NCI-H1048 (cell line): ENCODE measurements at regions not wholly inside any gene's neighbourhood (a gene's known extent, or its start where the extent isn't known, plus 50 kb on each side); places are given as distances from the start of the nearest gene placed in this dataset.
"Not testable (repeated sequence)": the region's sequence is repeated elsewhere in the genome, so short reads cannot be mapped to it uniquely, and the experiment has no call there.

Source experiments
- DNase-seq: peaks from one replicate; lab custom pipeline; 2025; lab: John Stamatoyannopoulos, UW

DNA sequence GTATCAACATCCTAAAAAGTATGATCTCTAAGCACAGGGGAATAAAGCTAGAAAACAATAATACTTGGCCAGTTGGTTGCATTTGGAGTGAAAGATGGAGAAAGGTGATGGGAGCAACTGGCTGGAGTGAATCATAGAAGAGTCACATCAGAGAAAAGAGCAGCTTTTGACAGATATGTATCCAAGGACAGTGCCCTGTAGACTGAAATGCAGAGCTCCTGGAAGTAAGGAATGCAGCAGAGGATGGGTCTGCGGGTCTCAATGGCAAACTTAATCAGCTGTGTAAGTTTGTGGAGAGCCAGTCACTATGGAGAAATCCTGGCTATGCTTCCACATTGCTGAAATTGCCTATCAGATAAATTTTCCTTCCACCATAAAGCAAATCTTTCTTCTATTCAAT lies 218.1 kb upstream of the PRNP start:
- DNase-seq: no peak

DNA sequence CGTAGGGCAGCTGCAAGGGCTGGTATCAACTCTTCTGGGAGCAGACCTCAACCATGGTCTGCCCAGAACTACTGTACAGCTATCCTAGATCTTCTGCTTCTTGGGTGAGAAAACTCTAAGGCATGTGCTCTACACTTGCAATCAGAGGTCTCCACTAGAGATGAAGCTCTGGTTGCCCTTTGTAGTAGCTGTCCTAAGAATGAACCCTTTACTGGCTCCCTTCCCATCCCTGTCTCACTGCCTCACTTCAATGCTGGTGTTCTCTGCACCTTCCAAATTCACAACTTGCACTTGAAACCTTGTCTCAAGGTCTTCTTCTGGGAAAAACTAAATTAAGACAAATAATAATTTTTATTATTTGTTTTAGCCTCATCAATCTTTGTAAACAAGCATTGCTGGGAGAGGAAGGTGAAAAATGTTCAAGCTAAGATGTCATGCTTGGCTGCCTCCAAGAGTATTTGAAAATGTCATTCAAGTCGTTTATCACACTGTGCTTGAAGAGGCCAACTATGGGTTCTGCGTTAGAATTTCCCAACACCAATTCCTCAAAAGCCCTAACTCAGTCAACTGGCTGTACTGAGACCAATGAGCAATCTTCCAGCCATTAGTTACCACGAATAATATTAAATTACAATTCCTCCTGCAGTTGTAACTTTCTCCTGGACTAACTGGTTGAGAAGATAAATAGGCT lies 216.9 kb upstream of the ADRA1D start:
- no peak for DNase-seq

DNA sequence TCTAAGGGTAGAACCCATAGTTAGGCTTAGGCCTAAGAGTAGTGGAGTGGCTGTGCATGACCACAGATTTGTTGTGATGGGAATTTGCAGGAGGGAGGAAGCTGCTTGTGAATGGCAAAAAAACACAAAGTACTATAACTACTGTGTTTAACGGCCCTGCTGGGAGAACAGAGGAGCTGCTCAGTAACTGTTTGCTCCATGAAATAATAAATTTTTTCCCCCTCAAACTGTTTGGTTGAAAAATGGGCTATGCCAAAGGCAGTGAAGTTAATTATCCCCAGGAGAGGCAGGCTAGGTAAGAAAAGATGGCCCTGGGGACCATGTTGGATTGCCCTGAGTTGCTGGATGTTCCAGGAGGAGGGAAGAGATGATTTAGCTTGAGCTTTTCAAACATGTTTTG lies 216.1 kb upstream of the ADRA1D start:
- no peak for DNase-seq

DNA sequence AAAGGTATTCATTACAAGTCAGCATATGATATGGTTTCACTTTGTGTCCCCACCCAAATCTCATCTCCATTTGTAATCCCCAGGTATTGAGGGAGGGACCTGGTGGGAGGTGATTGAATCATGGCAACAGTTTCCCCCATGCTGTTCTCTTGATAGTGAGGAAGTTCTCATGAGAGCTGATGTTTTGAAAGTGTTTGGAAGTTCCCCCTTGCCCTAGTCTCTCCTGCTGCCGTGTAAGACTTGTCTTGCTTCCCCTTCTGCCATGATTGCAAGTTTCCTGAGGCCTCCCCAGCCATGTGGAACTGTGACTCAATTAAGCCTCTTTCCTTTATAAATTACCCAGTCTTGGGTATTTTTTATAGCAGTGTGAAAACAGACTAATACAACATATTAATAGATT lies 213.7 kb upstream of the ADRA1D start:
- DNase-seq: not testable (repeated sequence)

DNA sequence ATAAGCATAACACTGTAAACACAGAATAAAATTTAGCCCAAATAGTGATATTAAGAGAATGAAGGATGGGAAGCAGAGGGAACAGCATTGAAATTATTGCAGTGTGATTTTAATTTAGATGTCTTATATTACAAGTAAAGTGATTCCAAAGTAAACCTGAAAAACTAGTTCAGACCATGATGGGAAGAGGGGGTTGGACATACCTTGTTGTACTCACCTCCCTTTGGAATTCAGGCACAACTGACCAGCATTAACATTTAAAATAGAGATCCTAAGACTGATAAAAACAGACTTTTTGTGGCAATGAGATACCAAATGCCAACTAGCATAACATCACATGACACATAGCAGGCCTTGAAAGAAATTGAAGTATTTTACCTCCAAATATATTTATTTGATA lies 210.0 kb upstream of the ADRA1D start:
- no peak for DNase-seq

DNA sequence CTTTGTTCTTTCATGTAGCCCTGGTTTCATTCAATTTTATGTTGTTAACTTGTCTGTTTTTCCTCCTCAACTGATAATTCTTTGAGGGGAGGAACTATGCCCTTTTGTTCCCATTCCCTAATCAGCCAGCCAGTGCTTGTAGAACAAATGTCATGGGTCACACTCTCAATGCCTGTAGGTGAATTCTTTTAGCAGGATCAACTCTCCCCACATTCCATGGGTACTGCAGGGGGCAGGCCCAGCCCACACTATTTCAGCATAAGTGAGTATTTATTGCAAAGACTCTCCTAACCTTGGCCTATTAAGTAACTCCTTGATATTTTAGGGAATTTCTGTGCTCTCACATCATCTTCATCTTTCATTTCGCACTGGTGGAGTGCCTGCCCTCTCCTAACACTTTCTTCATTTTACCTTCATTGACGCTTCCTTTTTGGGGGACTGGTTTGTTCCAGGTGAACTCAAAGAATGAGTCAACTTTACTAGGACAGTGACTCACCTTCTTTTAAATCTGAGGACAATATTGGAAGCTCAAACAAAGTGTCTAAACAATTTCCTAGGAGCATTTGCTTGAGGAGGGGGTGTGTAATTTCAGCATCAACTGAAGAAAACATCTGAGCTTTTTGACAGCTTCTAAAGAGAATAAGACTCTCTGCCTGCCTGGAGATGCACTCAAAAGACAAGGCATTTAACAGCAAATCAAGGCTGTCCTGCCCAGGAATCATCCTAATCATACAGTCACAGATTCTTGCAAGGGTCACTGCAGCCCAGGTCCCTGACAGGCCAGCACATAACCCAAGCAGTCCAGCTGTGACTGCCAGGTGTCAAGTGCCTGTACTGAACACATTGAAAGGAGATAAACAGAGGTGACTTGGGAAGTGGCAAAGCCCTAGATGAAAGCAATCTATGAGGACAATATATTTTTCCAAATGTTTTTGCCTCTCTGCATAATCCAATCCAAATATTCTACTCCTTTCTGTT lies 208.8 kb upstream of the ADRA1D start:
- DNase-seq: no peak

DNA sequence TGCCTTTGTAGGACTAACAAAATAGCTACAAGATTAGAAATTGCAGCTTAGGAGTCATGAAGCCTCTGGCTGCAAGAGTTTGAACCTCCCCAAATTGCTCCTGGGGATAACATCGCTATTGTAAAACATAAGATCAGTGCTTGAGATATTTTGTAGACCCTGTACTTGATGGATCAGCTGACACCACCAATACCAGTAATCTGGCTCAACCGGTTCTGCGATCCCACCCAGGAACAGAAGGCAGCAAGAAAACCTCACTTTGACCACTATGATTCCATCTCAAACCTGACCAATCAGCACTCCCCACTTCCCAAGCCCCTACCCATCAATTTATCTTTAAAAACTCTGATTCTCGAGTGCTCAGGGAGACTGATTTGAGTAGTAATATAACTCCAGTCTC lies 206.9 kb upstream of the ADRA1D start:
- no peak for DNase-seq

DNA sequence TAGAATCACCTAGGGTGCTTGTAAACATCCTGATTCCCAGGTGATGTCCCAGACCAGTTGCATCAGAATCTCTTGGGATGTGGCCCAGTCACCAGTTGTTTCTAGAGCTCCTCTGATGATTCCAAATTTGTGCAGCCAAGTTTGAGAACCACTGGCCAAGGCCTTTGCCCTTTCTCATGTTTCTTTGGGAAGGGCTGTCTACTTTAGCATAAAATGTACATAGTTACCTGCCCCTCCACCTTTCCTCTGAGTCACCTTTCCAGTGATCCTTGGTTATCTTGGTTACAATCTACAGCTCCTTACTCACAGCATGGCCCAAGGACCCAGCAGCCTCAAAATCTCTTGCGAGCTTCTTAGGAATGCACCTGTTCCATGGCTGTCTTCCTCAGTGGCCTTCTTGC lies 206.2 kb upstream of the ADRA1D start:
- DNase-seq: no peak

DNA sequence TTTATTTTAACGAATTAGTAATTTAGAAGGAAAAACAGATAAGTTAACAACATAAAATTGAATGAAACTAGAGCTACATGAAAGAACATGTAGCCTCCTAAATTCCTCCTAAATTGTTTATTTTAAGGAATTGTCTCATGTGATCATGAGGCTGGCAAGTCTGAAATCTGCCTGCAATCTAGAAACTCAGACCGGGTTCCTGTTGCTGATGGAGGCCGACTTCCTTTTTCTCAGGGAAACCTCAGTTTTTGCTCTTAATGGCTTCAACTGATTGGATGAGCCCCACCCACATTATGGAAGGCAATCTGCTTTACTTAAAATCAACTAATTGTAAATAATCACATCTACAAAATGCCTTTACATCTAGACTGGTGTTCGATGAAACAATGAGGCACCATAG lies 205.0 kb upstream of the ADRA1D start:
- DNase-seq: no peak

DNA sequence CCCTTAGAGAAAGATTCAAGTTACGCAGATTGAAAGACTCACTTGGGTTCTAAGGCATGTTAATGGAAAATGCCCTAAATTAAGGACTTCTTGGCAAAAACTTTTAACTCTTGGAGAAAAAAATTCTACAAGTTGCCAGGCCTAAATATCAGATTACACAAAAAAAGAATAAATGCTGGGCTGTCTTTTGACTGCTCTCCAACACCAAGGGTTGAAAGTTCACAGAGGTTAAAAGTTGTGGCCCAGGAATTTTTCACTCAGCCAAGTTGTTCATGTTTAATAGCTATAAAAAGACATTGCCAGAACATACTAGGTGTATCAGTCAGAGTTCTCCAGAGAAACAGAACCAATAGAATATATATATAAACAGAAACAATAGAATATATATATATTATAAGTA lies 204.3 kb upstream of the ADRA1D start:
- no peak for DNase-seq

DNA sequence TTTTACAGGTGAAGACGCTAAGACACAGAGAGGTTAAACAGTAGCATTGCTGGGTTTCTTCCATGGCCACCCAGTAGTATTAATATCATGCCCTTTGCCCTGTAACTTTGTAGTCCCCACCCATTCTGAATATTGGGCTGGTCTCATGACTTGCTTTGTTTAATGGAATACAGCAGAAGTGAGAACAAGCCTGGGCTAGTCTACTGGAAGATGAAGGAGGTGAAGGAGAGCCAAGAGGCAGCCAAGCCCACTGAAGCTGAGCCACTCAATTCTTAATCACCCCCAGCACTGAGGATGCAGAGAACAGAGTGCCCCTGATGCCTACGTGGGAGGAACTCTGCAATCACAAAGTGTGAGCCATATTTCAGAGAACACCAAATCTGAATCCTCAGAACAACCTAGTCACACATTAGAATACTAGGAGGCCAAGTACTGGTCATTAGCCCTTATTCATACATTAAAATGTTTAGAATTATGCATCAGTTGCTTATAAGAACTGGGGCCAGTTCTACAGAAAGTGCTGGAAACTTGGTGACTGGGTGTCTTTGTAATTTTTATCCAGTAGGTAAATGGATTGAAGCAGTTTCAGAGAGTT lies 202.5 kb upstream of the ADRA1D start:
- DNase-seq: no peak

DNA sequence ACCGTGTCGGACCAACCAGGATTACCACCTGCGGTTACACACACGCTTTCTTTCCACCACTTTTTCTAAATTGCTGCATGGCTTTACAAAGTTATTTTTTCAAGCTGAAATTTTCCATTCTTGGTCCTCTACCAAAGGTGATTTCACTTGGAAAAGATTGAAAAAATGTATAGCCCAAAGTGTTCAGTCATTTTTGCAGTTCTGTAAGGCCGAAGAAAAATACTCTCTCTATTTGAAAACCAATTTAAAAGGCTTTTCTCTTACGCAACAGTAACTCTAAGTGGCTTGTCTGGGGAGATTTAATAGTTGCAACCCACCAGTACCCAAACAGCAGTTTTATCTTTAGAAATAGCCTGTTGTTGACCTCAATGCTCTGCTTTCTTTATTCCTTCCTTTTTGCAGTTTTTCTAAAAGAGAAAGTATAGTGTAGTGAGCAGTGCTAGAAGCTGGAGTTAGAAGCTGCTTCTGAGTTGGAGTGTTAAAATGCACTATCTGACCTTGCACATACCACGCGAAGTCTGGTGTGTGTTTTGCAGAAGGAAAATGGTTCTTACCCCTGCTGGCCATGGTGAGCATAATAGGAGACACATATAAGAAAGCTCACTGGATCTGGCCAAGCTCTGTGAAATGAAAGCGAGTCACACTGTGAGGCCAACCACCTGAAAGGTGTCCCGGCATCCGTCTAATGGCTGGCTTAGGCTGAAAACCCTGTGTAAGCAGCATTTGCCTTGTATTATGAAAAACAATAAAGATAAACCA lies 201.0 kb upstream of the ADRA1D start:
- no peak for DNase-seq

DNA sequence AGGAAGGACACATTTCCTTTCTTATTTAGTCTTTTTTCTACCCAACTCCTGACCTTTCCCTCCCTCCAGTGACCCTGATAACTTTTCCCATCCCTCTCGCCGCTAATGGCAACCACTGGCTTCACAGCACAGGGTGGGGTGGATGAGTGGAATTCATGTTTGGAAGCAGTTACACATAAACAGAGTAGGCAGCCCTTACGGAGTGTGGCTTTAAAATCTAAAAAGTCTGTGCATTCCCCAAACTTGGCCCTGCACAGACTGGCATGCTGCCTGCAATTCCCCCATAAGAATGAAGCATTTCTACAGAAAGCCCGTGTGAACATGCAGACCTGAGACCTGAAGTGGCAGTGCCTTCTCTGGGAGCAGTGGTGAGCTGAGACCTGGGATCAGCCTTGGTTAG lies 196.7 kb upstream of the ADRA1D start:
- no peak for DNase-seq

DNA sequence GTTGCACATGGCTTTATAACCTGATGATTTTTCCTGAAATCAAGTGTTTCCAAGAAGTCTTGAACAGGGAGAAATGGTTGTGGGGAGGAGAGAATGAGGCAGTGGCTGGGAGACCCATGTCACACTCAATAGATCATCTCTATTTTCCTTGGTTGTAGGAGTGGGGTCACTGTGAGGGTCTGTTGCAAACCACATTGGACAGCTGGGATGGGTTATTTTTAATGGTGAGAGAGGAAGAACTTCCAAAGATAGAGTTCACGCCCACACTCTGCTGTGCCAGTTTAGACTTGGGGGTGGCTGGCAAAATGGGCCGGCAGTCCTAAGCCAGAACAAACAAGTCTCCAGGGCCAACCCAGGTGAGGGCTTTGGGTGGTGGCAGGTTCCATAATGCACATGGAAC lies 196.2 kb upstream of the ADRA1D start:
- no peak for DNase-seq

DNA sequence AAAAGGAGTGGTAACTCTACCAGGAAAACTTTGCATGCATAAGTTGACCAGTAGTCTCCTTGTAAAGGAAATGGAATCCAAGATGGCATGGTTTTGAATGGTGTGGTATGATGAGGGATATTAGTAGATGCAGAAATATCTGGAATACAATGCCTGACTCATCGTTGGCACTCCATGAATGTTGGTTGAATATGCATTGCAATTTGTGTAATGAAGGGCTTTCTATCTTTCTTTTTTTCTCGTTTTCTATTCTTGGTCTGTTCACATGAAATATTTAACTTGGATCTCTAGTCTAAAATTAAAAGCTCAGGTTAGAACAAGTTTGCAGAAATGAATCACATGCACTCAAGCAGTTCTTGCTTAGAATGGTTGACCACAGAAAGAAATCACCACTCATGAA lies 195.3 kb upstream of the ADRA1D start:
- no peak for DNase-seq

DNA sequence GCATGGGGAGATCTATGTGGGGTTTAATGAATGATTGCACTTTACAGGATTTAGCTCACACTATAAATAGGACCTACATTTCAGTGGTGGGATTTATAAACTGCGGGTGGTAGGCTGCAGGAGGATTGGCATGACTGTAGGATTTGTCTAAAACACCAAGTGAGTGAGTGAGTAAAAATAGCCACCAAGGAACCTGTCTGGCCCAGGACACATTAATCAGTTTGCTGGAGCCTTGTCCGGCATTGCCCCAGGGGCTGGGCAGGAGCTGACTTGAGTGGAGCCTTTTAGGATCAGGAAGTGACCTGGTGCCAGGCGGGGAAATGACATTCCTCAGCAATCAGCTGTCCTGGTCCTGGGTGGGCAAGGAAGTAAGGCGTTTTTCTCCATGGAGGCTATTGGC lies 193.9 kb upstream of the ADRA1D start:
- DNase-seq: no peak

DNA sequence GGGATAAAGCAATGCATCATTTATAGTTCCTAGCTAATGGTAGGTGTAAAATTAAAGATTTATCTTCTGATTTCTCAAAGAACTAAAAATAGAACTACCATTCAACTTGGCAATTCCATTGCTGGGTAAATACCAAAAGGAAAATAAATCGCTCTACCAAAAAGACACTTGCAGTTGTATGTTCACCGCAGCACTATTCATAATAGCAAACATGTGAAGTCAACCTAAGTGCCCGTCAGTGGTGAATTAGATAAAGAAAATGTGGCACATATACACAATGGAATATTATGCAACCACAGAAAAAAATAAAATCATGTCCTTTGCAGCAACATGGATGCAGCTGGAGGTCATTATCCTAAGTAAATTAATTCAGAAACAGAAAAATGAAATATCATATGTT lies 192.8 kb upstream of the ADRA1D start:
- DNase-seq: no peak

DNA sequence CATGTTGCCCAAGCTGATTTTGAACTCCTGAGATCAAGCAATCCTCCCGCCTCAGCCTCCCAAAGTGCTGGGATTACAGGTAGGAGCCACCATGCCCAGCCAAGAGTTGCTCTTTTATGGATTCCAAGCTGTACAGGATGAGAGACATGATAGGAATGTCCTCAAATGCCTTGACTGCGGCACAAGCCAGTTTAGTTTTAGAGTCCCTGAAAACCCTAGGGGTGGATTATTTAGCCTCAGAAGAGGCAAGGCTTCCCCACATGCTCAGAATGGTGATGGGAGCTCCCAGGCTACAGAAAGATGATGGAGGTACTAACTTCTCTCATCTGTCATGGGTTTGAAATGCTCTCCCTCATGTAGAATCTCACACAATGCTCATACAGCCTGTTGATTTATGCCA lies 192.1 kb upstream of the ADRA1D start:
- no peak for DNase-seq

DNA sequence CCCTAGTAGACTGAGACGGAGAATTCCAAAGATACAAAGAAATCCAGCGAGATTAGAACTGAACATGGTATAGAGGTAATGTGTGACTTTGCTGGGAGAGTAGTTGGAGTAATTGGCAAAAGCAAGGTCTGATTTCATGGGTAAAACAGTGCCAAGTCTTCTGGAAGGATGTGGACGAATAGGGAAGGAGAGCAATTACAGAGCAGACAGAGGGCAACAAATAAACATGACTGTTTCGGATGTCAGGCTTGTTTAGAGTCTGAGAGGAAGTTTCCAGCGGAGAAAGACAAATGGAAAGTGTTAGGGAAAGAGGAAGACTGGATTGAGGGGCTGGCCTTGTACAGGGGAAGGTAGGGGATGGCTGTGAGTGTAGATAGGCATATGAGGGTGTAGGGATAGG lies 190.4 kb upstream of the ADRA1D start:
- DNase-seq: no peak

DNA sequence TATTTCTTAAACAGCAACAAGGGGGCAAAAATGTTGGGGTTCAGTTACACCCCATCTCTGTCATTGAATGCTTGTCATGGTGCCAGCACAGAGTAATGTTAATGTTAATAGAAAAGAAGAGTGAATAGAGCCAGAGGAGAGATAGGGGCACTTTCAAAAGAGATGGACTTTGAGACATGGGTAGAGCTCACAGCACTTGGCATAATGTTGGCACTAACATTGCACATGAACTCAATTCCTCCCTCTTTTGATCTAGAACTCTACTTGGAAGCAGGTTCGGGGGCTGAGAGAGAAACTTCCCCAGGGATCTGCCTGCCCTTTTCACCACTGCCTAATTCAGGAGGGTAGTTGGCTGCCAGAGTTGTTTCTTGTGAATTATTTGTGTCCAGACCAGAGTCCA lies 188.0 kb upstream of the ADRA1D start:
- no peak for DNase-seq

DNA sequence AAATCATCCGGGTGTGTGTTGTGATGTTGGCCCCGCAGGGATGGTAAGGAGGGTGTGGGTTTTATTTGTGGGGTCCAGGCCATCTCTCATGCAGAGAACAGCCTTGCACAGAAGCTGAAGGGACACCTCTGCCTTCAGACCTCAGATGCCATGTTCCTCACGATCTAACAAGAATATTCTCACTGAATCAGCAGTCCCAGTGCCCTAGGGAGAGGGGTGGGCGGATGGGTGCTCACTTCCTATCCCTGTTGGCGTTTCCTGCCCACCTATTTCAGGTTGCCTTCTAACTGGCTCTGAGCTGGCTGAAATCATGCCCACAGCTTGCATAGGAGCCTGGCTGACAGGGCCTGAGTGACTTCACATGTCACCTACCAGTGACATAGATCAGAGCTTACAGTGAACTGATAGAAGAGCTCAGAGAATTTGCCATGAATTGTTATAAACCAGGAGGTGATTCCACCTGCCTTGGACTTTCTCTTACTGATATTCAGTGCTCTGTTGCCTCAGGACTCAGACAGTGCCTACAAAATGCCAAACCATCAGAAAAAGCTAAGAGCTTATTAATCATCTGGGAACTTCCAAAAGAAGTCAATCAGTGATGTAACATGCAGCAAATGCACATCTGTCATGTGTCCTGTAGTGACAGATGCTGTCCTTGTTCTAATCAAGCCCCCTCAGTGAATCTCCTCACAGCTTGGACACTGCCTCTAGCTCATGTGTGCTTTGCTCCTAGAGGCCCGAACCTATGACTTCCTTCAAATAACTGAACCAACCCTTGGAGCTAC lies 186.8 kb upstream of the ADRA1D start:
- no peak for DNase-seq

DNA sequence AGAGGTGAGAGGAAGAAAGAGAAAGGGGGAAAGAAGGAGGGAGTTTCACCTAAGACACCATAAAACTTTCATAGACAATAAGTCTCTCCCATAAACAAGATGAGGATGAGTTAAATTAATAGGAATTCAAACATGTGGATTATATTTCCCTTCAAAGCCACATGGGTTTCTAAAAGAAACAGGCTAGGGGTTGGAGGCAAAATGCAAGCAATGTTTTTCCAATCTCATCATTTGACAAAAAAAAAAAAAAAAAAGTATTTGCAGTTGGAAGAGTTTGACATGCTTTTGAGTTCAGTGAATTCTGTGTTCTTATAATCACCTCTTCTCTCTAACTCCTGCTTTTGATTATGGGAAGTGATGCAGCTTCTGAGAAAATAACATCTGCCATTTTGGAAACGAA lies 186.1 kb upstream of the ADRA1D start:
- DNase-seq: no peak
